NOMO-1 treated with DMSO at 0.1 percent for 48 hours (cell line): ENCODE measurements at regions not wholly inside any gene's neighbourhood (a gene's known extent, or its start where the extent isn't known, plus 50 kb on each side); places are given as distances from the start of the nearest gene placed in this dataset.
"Not testable (repeated sequence)": the region's sequence is repeated elsewhere in the genome, so short reads cannot be mapped to it uniquely, and the experiment has no call there.

Source experiments
- DNase-seq: peaks from one replicate; lab custom pipeline; 2025; ENCODE audit not compliant: unreplicated experiment; lab: John Stamatoyannopoulos, UW

- not testable (repeated sequence) for DNase-seq
Measured at GRCh38 chr7:138366137-138366536, 93.9 kb upstream of the TRIM24 start.

GRCh38 chr7:138366676-138367075 lies 93.4 kb upstream of the TRIM24 start:
- not testable (repeated sequence) for DNase-seq

- DNase-seq: no peak
Measured at GRCh38 chr7:138369797-138370196, 90.3 kb upstream of the TRIM24 start.

GRCh38 chr7:138370956-138371355 lies 89.1 kb upstream of the TRIM24 start:
- no peak for DNase-seq

- no peak for DNase-seq
Measured at GRCh38 chr7:138374119-138374693, 85.9 kb upstream of the TRIM24 start.

GRCh38 chr7:138377306-138377705 lies 82.8 kb upstream of the TRIM24 start:
- DNase-seq: no peak

GRCh38 chr7:138378741-138379559 lies 81.1 kb upstream of the TRIM24 start:
- DNase-seq: no peak

GRCh38 chr7:138382862-138383565 lies 77.0 kb upstream of the TRIM24 start:
- DNase-seq: no peak

- DNase-seq: no peak
Measured at GRCh38 chr7:138386821-138387220, 73.2 kb upstream of the TRIM24 start.

GRCh38 chr7:138387755-138388475 lies 72.1 kb upstream of the TRIM24 start:
- DNase-seq: no peak

GRCh38 chr7:138388673-138389491 lies 71.2 kb upstream of the TRIM24 start:
- DNase-seq: no peak

- no peak for DNase-seq
Measured at GRCh38 chr7:138395763-138396162, 64.3 kb upstream of the TRIM24 start.

GRCh38 chr7:138396251-138397070 lies 63.6 kb upstream of the TRIM24 start:
- no peak for DNase-seq

- DNase-seq: not testable (repeated sequence)
Measured at GRCh38 chr7:138397071-138397433, 63.0 kb upstream of the TRIM24 start.

- DNase-seq: no peak
Measured at GRCh38 chr7:138398857-138399256, 61.2 kb upstream of the TRIM24 start.

GRCh38 chr7:138400400-138400886 lies 59.6 kb upstream of the TRIM24 start:
- no peak for DNase-seq

GRCh38 chr7:138402749-138403148 lies 57.3 kb upstream of the TRIM24 start:
- no peak for DNase-seq

- DNase-seq: no peak
Measured at GRCh38 chr7:138405496-138405895, 54.6 kb upstream of the TRIM24 start.

- no peak for DNase-seq
Measured at GRCh38 chr7:138407792-138408191, 52.3 kb upstream of the TRIM24 start.
